AG09319 (cell line): ENCODE measurements at regions not wholly inside any gene's neighbourhood (a gene's known extent, or its start where the extent isn't known, plus 50 kb on each side); places are given as distances from the start of the nearest gene placed in this dataset.
A peak's percentile ranks its signal among the peaks of the same experiment; 100 is the strongest.
"Not testable (repeated sequence)": the region's sequence is repeated elsewhere in the genome, so short reads cannot be mapped to it uniquely, and the experiment has no call there.

Source experiments
- DNase-seq: peaks from one replicate; pipeline ENCODE4 v3.0.0-alpha.2; 2010; ENCODE audit warnings: low read depth; ENCODE audit errors: extremely low read depth
- TF ChIP-seq, protein P1 (sequence below): IDR thresholded peaks from 2 replicates; pipeline ENCODE4 v1.5.1; 2011; ENCODE audit warnings: low read depth, mild to moderate bottlenecking, inconsistent platforms, low read length, moderate library complexity

- no peak for DNase-seq
- TF ChIP-seq, protein P1, sequence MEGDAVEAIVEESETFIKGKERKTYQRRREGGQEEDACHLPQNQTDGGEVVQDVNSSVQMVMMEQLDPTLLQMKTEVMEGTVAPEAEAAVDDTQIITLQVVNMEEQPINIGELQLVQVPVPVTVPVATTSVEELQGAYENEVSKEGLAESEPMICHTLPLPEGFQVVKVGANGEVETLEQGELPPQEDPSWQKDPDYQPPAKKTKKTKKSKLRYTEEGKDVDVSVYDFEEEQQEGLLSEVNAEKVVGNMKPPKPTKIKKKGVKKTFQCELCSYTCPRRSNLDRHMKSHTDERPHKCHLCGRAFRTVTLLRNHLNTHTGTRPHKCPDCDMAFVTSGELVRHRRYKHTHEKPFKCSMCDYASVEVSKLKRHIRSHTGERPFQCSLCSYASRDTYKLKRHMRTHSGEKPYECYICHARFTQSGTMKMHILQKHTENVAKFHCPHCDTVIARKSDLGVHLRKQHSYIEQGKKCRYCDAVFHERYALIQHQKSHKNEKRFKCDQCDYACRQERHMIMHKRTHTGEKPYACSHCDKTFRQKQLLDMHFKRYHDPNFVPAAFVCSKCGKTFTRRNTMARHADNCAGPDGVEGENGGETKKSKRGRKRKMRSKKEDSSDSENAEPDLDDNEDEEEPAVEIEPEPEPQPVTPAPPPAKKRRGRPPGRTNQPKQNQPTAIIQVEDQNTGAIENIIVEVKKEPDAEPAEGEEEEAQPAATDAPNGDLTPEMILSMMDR, result peak; percentile 25
Measured at GRCh38 chr6:18527836-18528743, 140.9 kb downstream of the RNF144B start.

- TF ChIP-seq, protein P1, result no peak
- no peak for DNase-seq
Measured at GRCh38 chr6:18530201-18530600, 143.1 kb downstream of the RNF144B start.

- TF ChIP-seq, protein P1, result no peak
- no peak for DNase-seq
Measured at GRCh38 chr6:18532139-18532538, 145.0 kb downstream of the RNF144B start.

GRCh38 chr6:18533793-18534192 lies 146.6 kb downstream of the RNF144B start:
- DNase-seq, result no peak
- TF ChIP-seq, protein P1, result no peak

DNA sequence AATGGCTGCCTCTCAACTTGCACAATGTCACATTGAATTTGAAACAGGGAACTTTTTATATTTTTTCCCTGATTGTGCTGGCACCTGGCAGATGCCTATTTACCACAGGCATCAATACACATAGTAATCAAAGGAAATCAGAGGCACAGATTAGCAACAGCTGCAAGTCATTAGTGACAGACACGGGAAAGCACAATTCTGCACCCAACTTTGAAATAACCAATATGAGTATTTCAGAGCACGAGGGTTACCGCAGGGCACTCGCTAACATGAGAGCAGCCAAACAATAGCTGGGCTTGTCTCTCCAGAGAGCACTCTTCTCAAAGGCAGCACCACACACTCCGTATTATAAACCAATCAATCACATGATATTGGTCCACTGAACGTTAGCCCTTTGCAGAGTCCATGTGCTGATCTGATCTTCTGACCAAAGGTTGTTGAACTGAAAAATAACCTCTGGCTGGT lies 149.5 kb downstream of the RNF144B start:
- TF ChIP-seq, protein P1, result no peak
- no peak for DNase-seq

GRCh38 chr6:18538315-18538714 lies 151.2 kb downstream of the RNF144B start:
- TF ChIP-seq, protein P1, result no peak
- DNase-seq, result no peak

GRCh38 chr6:18543051-18543450 lies 155.9 kb downstream of the RNF144B start:
- TF ChIP-seq, protein P1, result no peak
- DNase-seq, result no peak

DNA sequence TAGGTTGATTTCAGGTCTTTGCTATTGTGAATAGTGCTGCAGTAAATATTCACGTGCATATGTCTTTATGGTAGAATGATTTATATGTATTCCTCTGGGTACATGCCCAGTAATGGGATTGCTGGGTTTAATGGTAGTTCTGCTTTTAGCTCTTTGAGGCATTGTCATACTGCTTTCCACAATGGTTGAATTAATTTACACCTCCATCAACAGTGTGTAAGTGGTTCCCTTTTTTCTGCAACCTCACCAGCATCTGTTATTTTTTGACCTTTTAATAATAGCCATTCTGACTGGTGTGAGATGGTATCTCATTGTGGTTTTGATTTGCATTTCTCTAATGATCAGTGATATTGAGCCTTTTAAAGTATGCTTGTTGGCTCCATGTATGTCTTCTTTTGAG lies 158.0 kb downstream of the RNF144B start:
- not testable (repeated sequence) for DNase-seq
